Ramos (cell line): ENCODE measurements at regions not wholly inside any gene's neighbourhood (a gene's known extent, or its start where the extent isn't known, plus 50 kb on each side); places are given as distances from the start of the nearest gene placed in this dataset.

Experiments
- in situ Hi-C: fragments of 300-500 bp; cut with MboI; formaldehyde crosslinking; loops from one replicate; pipeline ENCODE4 v1.14.3; 2022; ENCODE audit warnings: low sequenced_read_pairs; ENCODE audit not compliant: unreplicated experiment

DNA sequence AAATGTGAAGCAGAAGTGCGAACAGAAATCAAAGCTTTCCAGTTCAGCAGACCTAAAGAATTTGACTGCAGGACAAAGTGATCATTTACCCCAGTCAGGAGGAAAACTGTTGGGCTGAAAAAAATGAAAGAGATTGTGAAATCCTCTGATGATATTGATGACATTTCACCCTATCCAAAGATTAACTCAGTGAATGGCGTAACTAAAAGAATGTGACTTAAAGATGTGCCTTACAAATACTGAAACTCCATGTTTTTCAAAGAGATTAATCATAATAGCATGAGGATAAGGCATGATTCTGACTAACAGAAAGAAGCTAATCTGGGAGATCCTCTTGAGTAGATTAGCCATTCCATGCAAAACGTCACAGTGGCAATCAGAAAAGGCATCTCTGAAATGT lies 225.6 kb downstream of the DUSP6 start:
- in situ Hi-C loops = no loop called here

DNA sequence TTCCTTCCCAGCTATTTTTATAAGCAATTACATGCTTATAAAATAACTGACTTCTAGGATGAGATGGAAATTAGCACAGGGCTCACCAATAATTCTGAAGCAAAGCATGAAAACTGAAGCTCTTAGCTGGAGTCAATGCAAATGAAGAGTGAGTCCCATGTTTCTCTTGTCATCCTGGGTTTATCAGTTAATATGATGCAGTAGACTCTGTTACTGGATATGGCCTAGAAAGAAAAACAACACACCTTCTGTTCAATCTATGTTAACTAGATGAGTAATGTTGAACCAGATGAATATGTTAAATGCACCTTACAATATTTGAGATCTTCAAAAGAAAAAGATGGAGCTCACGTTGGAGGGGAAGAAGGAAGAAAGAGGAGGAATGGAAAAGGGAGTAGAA lies 229.4 kb downstream of the DUSP6 start:
- in situ Hi-C loops = no loop called here

DNA sequence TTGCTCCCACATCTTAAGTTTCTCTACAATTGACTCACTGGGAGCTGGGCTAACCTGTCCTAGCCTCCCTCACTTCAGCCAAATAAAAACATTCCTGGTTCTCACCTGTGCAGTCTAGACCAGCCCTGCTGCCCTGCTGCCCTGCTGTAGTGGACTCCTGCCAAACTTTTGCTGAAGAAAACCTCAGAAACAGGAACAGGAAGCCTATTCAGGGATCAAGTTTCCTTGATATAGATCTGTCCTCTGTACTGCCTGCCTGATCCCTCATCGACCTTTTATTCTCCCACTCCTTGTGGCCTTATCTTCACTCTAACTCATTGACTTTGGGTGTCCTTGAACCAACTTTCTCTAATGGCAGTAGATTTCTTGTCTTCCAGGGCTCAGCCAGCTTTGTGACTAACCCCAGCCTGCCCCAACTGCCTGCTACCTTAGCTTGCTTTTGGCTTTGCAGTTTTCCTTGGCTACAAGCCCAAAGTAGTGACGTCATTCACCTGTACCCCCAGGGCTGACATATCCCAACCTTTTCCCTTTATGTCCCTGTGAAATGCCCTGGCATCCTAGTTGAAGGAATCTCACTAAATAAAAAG lies 234.8 kb downstream of the DUSP6 start:
- in situ Hi-C loops = no loop called here

DNA sequence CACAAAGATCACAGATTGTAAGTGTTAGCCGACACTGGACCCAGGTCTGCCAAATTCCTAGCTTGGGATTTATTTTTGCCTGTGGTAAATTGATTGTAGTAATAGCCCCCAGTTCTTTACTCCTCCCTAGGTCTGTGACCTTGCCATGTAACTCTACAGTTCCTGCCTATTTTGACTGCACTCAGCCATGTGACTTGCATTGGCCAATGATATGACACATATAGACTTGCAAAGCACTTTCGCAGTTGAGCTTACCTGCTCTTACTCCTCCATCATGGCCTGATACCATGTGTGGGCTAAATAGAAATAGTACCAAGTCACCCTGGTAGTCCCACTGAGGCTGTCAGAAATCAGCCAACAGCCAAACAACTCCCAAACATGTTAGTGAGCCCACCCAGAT lies 240.3 kb downstream of the DUSP6 start:
- in situ Hi-C loops = no loop called here

DNA sequence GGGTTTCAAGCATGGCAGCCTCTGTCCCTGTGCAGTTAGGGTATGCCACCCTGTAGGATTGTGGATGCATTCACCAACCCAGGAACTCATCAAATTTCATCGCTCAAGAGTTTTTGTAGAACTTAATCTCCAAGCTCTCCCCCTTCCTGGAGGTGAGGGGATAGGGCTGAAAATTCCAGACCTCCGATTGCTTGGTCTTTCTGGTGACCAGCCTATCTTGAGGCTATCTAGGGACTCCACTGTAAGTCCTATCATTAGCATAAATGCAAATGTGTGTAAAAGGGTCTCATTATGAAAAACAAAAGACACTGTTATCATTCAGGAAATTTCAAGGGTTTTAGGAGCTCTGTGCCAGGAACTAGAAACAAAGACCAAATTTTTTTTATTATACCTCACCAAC lies 244.0 kb downstream of the DUSP6 start:
- in situ Hi-C loops = no loop called here

DNA sequence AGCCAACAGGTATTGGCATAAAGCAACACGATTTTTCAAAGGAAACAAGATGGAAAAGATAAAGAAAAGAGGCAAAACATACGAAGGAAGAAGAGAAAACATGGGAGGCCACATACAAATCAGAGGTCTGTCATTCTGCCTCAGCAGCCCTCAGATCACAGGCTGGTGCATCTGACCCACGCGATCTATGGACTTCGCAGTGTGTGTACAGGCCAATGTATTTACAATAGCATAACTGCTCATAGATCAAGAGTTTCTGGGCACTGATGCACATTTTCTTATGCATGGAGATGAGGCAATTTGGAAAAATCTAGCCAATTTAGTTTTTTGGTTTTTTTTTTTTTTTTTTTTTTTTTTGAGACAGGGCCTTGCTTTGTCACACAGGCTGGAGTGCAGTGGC lies 245.4 kb downstream of the DUSP6 start:
- in situ Hi-C loops = no loop called here

DNA sequence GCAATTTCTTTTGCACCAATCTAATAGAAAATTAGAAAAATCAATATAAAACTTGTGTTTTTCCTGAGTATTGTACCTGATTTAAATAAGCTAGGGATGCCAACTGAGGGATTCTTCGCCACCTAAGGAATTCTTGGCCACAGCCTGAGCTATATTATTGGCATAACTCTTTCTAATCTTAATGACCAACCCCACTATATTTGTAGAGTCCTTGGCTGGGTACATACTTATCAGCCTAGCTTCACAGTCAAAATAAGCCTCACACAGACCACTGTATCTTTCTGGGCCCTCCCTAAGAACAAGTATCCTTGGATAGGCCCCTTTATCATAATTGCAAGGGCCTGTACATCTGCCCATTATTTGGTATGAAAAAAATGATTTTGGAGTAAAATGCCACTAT lies 247.1 kb downstream of the DUSP6 start:
- in situ Hi-C loops = no loop called here

DNA sequence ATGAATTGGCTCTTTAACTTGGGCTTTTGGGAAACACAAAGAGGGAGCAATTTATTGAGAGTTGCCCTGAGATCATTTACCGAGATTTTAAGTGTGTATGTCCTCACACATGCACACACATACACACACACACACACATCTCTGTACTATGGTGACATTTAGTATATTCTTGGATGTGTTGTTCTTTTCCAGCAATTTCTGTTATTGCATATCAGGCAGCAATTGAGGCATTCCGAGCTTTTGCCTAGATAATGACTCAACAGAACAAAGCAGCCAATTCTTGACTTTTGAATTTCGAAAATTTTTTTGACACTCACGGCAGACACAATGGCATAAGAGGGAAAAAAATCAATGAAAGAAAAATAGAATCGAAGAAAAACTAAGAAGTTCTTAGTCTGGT lies 248.5 kb downstream of the DUSP6 start:
- in situ Hi-C loops = no loop called here

DNA sequence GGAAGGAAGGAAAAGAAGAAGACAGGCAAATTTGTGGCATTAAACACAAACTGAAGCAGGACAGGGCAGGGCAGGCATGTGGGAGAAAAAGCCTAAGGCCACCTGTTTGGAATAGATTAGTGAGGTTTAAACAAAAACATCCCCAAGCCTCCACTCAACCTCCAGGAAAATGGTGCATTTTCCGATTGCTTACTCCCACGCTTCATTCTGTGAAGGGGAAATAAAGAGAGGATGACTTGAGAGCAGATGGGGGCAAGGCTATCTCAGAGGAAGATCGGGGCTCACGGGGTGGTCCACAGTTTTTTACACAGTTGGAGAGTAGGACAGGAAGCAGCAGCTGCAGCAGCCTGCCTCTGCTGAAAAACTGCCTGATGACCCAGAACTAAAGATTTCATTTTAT lies 250.9 kb downstream of the DUSP6 start:
- in situ Hi-C loops = no loop called here

DNA sequence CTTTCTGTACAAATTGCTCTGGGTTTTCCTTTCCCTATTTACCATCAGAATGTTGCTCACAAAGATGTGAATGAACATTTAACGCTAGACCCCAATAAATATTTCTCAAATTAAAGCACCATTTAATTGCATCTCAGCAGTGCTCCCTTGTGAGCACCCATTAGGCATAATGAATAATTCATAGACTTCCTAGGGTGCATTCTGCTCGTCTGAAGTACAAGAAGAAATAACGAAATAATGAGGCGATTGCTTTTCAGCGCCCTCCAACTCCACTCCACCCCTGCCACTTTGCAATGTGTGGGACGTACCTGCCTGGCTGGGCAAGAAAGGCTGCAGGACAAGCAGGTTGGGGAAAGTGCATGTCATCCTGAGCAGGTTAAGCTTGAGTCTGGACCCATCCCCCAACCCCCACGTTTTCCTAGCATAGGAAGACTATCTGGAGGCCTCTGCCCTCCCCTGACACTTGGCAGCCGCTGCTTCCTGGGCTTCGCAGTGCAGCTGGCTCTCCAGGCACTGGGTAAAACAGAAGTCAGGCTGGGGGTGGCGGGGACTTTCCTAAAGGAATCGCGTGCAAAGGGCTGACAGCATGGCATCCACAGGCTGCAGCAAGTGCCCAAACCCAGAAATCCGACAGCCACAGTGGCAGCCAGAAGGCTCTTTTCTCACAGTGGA lies 253.7 kb downstream of the DUSP6 start:
- in situ Hi-C loops = no loop called here

DNA sequence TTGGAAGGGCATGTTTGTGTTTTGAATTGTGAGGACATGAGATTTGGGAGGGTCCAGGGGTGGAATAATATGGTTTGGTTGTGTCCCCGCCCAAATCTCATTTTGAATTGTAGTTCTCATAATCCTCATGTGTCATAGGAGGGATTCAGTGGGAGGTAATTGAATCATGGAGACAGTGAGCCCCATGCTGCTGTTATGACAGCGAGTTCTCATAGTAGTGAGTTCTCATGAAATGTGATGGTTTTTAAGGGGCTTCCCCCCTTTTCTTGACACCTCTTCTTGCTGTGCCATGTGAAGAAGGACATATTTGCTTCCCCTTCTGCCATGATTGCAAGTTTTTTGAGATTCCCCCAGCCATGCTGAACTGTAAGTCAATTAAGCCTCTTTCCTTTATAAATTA lies 260.0 kb downstream of the DUSP6 start:
- in situ Hi-C loops = no loop called here

DNA sequence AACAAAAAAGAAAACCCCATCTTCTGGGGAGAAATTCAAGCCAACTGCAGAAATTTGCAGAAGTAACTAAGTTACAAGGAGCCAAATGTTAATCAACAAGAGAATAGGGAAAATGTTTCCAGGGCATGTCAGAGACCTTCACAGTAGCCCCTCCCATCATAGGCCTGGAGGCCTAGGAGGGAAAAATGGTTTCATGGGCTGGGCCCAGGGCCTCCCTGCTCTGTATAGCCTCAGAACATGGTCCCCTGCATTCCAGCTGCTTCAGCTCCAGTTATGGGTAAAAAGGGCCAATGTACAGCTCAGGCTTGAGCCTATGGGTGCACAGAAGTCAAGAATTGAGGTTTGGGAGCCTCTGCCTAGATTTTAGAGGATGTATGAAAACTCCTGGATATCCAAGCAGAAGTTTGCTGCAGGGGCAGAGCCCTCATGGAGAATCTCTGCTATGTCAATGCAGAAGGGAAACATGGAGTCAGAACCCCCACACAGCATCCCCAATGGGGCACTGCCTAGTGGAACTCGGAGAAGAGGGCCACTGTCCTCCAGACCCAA lies 260.9 kb downstream of the DUSP6 start:
- in situ Hi-C loops = no loop called here

DNA sequence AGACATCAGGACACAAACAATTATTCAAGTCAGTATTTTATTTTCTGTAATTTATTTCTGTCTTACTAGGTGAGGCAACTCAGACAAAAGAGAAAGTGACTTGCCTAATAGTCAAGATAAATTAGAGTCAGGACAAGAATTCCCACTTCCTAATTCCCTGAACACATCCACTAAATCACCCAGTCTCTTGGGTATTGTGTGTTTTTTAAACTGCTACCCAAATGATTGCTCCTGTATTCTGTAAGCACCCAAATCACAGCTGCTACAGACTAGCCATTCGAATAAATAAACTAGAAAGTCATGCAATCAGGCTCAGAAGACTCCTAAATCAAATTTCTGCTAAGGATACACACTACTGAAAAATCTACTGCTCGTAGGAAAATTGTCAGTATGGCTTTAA lies 263.0 kb downstream of the DUSP6 start:
- in situ Hi-C loops = no loop called here

DNA sequence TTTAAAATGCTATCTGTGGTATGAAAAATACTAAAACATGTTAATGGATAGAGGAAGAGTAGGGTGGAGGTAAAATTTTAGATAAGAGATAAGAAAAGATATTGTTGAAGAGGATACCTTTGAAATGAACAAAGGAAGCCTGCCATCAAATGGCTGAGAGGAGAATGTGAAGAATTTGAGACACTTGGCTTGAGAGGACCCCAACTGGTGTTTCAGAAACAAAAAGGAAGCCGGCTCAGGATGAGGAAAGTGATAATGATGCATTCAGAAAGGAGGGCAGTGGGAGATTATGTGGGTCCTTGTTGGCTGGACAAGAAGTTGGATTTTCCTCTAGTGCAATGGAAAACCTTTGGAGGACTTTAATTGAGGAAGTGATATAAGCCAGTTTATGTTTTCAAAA lies 264.4 kb downstream of the DUSP6 start:
- in situ Hi-C loops = no loop called here

DNA sequence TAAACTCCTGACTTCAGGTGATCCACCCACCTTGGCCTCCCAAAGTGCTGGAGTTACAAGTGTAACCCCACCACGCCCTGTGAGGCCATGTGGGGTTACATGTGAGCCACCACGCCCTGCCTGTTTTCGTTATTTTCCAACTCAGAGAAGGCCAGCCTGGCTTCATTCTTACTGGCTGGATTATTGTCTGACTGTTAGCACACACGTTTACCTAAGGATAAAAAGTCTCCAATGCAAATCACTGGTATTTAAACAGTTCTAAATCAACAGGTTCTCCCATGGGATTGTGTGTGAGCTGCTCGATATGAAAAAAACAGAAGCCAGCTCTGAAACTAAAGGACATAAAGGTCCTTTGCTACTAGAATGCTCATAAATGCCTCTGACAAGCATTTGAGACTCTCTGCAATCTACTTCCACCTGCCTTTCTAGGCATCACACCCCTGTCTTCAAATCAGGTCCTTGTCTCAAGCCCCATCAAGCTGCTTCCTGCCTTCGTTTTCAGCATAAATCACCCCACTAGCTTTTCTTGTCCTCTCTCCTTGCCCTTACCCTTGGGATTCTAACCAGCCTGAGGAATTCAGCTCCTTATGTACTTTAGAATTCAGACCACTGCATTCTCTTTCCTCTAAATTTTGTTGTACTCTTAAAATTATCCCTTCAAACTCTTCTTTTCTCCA lies 265.0 kb downstream of the DUSP6 start:
- in situ Hi-C loops = no loop called here

DNA sequence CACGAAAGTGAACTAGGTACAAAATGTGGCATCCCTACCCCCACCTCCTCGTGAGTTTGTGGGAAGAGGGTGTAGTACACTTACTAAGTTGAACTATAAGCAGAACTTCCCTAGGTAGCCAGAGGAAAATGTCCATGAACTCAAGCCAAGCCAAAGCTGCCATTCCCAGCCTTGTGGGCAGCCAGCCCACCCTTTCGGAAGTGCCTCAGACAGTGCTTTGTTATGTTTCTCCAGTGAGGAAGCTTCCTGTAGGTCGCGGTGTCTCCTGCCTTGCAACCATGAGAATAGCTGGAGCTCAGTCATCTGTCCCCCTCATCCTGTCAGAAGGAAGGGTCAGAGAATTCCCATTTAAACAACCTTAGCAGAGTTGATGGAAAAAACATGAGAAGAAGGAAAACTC lies 266.9 kb downstream of the DUSP6 start:
- in situ Hi-C loops = no loop called here

DNA sequence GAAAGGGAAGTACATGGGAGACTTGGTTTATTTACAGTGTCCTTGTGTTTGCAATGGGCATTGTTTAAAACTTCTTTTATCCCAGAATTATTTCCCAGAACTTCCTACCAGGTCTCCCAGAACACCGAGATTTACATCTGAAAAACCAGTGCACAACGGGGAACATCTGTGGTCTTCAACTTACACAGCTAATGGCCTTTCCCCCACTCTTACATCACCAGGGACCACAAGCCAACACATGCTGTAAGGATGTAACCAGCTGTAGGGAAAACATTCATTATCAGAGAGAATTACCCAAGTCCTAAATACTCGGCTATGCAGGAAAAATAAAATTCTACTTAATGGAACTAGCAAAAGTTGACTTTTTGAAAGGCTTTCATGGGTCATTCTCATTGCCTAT lies 267.6 kb downstream of the DUSP6 start:
- in situ Hi-C loops = no loop called here

DNA sequence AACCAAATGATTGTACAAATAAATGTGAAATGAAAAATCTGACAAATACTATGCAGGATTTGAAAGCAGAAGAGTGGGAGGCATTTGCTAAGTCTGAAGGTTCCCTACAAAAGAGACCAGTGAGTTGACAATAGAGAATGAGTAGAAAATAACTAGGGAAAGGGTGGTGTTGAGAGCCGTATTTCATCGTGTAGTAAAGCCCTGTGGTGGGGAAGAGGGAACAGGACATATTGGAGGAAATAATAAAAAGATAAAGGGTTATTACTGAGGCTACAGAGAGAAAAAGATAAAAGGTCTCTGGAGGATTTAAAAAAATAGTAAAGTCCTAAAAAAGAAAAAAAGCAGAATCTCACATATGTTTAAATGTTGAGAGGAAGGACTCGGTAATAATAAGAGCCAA lies 268.8 kb downstream of the DUSP6 start:
- in situ Hi-C loops = no loop called here

DNA sequence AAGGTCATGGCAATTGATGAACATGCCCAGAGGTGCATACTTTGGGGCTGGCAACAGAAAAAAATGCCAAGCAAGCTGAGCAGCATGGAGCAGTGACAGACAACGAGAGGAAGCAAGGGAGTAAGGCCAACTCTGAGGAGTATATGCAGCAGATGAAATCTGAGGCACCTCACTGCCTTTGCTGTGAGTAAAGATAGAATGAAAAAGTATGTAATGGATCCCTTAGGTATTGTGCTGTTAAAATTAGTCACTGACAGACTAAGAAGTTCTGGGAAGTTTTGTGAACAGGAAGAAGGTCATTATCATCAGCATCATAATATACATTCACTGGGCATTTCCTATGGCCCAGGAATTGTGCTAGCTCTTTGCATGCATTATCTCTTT lies 269.9 kb downstream of the DUSP6 start:
- in situ Hi-C loops = no loop called here

DNA sequence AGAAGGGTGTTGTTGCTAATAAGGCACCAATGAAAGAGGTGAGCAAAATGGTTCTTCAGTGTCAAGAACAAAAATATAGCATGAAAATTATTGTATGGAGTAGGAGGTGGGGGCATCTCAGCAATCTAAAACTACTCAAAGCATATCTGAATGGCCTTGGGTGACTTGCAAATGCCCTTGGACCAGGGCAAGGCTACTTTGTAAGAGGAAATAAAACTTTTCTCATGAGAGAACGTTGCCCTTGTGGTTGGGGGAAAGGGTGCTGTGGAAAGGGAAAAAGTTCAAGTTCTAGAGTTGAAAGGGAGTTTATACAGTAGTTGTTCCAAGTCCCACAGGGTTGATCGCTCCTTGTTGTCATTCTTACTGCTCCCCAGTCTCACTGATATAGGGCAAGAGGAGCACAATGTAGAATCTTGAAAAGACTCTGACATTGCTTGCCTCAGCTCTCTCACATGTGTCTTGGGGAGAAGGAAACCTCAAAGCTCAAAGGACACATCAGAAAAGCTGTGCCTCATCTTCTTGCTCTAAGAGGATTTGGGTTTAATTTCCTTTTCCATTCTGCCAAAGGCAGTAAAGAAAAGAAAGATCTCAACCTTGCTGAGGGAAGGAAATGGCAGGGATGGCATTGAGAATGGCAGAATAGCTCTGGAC lies 270.5 kb downstream of the DUSP6 start:
- in situ Hi-C loops = no loop called here

DNA sequence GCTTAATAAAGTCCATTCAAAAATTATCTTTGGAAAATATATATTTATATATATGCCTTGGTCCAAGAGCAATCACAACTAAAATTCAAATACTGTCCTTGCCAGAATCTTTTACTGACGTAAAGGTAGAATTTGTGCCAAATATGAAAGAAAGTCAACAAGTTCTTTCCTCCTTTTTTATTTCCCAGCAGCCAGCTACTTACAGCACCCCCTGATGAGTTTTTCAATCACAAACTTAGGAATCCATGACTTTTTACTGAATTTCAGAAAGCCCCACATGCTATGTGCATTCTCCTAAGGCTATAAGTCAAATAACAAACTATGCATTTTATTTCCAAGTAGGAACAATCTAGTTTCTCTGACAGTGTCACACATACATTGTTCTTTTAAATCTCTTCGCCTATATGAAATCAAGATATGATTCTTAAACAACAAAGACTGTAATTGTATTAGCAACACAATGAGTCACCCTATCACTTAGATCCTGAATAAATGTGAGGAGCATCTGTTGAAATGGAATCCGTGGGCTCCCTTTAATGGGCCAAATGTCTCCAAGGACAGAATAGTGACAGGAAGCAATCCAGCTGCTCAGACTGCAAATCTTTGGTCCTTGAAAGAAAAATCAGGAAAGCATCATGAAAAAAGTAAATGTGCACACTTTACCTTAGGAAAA lies 271.4 kb downstream of the DUSP6 start:
- in situ Hi-C loops = no loop called here
